Activated CD4-positive, alpha-beta T cell treated with anti-CD3 and anti-CD28 coated beads, Interleukin-2, Interleukin-6, amounts not matched to agents 100 ng/mL and 50 ng/mL, durations not matched to agents 16 hours and 8 hours (primary cell): ENCODE measurements at regions not wholly inside any gene's neighbourhood (a gene's known extent, or its start where the extent isn't known, plus 50 kb on each side); places are given as distances from the start of the nearest gene placed in this dataset.

Experiments used
- DNase-seq: peaks from one replicate; pipeline ENCODE4 v3.0.0-alpha.2; 2020

- DNase-seq = no peak
Observed at GRCh38 chr4:136917312-136918110, 614.8 kb downstream of the PCDH18 start.

- no peak for DNase-seq
Observed at GRCh38 chr4:136909626-136910025, 622.7 kb downstream of the PCDH18 start.

DNA sequence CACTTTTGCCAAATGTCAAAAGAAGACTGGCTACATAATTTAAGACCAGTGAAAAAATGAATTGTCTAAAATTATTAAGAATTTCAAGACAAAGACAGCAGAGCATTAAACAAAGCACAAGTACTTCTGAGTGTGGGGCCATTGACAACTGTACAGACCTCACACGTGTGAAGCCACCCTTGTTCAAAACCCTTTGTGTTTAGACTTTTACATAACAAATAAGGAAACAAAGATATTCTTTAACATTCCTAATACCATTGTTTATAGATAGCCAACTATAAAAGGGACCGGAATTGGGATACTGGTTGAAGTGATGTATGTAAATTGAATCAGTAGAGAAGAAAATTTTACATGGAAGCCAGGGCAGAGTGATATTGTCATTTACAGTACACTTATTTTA lies 624.2 kb downstream of the PCDH18 start:
- no peak for DNase-seq

DNA sequence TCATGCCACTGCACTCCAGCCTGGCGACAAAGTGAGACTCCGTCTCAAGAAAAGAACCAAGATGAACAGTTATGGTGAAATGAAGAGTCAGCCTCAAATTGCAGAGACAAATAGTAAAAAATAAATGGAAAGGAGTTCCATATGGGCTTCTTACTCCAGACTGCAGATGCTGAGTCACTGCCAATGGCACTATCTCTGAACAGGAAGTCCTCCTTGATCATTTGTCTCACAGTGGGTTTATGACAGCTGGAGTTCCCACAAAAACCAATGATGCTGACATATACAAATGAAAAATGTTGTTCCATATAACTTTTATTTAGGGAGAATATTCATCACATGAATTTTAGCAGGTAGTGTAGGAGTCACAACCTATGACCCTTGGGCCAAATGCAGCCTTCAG lies 631.6 kb downstream of the PCDH18 start:
- no peak for DNase-seq

- DNase-seq = no peak
Observed at GRCh38 chr4:136898590-136899248, 633.6 kb downstream of the PCDH18 start.

- DNase-seq = no peak
Observed at GRCh38 chr4:136893573-136893972, 638.7 kb downstream of the PCDH18 start.

DNA sequence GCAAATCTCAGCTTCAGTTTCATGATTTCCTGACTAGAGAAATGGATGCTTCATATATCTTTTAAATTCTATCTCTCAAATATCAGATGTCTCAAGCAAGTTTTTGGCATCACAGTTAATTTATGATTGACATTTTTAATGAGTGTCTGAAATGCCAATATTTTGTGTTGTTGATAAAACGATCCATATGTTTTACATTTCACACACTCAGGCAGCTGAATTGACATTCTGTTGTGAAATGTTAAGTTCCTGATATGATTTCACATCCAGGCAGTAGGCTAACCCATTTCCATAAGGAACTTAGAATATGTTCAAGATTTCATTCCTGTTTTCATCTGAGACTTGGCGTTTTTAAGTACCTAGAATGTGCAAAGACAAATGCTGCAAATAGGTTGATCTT lies 650.6 kb downstream of the PCDH18 start:
- no peak for DNase-seq

DNA sequence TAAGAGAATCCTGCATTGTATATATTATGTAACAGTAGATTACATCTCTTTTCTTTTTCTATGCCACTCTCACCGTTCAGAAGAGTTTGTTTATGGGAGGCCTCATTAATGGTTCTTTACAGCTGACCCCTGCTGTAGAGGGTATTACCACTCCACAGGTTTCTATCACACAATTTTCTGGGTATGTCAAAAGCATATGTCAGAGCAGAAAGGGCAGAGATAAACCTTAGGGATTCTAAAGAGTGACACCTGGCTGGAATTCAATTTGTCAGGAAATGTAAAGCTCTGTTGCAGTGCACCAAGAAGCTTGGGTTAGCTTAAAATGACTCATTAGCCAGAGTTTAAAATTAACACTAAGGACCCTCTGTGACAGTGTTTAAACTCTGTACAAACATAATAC lies 658.7 kb downstream of the PCDH18 start:
- no peak for DNase-seq

DNA sequence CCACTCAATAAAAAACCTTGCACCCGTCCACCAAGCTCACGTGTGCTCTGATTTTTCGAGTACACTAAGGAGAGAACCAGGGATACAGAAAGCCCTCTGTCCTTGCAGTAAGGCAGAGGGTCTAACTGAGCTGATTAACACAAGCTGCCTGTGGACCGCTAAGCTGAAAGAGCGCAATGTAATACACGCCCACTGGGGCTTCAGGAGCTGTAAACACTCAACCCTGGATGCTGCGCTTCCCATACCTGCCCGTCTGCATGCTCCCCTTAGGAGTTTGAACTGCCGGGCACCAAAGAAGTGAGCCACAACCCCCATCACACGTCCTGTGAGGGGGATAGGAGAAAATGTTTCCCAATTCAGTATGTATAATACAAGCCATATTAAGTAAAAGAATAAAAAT lies 664.8 kb downstream of the PCDH18 start:
- DNase-seq = no peak

DNA sequence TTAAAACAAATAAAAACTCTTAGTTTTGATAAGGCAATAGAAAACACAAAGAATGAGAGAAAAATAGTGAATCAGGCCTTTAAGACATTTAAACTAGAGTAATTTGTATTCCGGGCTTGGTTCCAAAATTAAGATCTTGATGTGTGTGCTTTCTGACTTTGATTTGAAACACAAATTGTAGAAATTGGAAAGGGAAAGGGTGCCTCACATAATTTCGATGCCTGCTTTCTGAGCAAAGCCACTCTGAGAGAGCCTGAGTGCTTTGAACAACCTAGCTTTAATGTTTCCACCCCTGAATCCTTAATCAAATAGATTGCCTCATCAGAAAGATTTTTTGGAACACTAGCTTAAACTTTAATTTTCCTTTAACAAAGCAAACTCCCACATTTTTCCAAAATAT lies 666.8 kb downstream of the PCDH18 start:
- no peak for DNase-seq

GRCh38 chr4:136864604-136865185 lies 667.6 kb downstream of the PCDH18 start:
- peak; percentile 52 for DNase-seq

DNA sequence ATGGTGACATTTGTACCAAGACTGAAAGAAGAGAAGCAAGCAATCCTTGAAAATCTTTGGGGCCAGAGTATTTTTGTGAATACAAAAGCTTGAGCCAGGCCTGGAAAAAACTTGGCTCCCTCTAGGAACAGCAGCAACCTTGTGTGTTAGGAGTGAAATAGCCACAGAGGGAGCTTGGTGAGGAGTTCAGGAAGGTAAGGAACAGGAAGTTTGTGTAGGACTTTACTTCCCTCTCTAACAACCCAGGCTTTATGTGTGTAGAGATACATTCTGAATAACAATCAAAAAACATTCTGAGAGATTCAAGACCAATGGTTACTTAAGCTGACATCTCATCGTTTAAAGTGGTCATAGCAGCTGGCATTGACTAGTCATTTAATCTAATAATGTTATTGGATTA lies 668.5 kb downstream of the PCDH18 start:
- no peak for DNase-seq

GRCh38 chr4:136862653-136863052 lies 669.6 kb downstream of the PCDH18 start:
- no peak for DNase-seq

- no peak for DNase-seq
Observed at GRCh38 chr4:136861091-136861490, 671.2 kb downstream of the PCDH18 start.

DNA sequence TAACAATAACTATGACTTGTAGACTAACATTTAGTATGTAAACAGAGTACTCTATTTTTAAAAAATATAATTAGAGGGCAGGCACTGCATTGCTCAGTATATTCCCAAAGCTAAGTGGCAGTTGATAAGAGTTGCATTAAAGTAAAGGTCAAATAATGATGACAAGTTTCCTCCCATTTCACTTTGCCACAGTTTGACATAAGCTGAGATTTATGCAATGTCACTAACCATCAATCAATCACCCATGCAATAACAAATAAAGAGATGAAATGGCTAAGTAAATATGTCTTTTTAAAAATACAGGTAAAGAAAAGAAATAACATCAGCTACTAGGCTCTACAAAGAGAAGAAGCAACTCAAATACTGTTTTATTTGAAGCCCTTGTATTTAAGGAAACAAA lies 673.4 kb downstream of the PCDH18 start:
- DNase-seq = no peak

DNA sequence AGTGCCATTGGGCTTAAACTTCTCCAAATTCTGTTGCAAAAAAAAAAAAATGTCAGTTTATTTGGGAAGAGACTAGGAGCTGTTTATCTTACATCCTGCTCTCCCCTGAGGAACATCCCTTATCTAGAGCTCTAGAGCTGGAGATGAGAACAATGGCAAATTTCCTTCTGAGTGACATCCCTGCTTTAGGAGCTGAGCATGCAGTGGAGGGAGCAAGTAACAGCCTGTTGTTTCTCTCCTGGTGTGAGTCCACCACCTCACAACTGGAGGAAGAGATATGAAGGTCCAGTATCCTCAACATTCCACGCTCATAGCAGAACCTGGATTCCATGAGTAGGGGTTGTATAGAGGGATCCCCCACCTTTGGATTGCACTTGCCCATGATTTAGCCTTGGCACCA lies 676.4 kb downstream of the PCDH18 start:
- DNase-seq = no peak

DNA sequence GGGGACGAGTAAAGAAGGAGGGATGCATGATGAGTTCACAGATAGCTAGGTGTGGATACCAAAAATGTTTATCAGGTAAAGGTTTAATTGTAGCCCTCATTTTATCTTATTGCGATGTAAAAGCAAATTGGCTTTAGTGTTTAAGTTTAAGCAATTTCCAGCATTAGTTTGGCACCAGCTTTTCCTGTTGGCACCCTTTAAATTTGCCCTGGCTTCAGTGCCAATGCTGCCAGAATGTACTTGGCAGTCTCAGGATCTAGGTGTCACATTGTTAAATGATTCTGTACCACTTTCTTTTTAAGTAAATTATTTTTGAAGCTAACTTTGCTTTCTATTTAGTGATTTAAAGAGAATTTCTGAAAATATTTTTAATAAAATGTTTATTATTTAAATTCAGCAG lies 681.8 kb downstream of the PCDH18 start:
- no peak for DNase-seq

DNA sequence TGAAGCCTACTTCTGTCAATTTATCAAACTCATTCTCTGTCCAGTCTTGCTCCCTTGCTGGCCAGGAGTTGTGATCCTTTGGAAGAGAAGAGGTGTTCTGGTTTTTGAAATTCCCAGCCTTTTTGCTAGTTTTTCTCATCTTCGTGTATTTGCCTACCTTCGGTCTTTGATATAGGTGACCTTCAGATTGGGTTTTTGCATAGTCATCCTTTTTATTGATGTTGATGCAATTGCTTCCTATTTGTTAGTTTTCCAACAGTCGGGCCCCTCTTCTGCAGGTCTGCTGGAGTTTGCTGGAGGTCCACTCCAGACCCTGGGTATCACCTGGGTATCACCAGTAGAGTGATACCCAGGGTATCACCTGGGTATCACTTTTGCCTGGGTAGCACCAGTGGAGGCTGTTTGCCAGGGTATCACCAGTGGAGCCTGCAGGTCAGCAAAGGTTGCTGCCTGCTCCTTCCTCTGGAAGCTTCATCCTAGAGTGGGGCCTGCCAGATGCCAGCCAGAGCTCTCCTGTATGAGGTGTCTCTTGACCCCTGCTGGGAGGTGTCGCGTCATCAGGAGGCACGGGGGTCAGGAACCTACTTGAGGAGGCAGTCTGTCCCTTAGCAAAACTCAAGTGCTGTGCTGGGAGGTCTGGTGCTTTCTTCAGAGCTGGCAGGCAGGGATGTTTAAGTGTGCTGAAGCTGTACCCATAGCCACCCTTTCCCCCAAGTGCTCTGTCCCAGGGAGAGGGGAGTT lies 684.2 kb downstream of the PCDH18 start:
- no peak for DNase-seq

DNA sequence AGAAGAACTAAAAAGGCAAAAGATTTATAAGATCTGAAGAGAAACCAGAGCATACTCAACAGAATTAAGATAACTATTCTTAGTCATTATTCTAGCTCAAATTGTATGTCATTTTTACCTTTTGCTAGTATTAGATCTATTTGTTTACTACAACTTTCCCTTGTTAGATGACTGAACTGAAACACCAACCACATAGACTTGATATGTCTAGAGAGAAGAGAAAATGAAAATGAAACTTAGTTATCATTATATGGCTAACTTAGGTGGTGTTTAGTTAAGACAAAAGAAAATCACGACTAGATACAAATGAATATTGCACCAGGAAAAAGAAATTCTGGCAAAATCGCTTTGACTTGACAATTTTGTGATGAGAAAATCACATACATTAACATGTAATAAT lies 690.8 kb downstream of the PCDH18 start:
- no peak for DNase-seq

DNA sequence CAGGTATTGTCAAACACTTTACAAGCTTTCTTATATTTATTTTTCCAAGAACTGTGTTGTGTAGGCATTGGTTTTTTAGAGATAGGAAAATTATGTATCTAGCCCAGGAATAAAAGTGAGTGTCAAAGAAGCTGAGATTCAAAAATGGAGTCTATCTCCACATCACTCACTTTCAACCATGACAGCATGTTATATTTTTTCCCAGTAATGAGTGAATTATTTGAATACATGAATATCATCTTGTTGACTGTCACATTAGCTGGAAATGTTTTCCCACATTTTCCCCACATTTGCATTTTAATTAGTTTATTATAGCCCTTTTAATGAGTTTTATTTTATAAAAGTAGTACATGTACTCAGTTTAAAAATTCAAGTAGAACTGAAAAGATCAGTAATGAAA lies 693.7 kb downstream of the PCDH18 start:
- DNase-seq = no peak

- no peak for DNase-seq
Observed at GRCh38 chr4:136831553-136831952, 700.7 kb downstream of the PCDH18 start.

- DNase-seq = no peak
Observed at GRCh38 chr4:136829280-136829679, 703.0 kb downstream of the PCDH18 start.

GRCh38 chr4:136823020-136823419 lies 709.3 kb downstream of the PCDH18 start:
- DNase-seq = no peak
